ENCODE measurements at regions not wholly inside any gene's neighbourhood (a gene's known extent, or its start where the extent isn't known, plus 50 kb on each side); places are given as distances from the start of the nearest gene placed in this dataset.

DNA sequence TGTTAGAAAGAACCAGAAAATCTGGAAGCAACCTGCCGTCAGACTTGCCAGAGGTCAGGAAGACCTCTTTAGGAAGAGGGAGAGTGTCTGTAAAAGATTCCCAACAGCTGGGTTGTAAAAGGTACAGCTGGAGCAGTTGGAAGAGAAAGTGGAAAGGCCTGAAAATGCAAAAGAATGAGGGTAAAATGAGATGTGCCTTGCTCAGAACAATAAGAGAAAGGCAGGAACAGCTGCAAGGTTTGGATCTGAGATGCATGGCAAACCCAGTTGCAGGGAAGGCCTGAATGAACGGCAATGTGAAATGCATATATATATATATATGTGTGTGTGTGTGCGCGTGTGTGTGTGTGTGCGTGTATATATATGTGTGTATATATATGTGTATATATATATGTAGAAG lies 88.1 kb downstream of the ZIC1 start (continued):
- TF ChIP-seq CTCF (IDR thresholded peaks at IDR 0.05) (no peak), KDM1A (IDR thresholded peaks at IDR 0.05; ENCODE audit: low read depth) (no peak), ZSCAN20 (CRISPR knock-in tag; IDR thresholded peaks at IDR 0.05) (no peak), E2F6 (IDR thresholded peaks at IDR 0.05; ENCODE audit: borderline replicate concordance, low read depth) (no peak), POLR2A (IDR thresholded peaks at IDR 0.05; ENCODE audit: low read length) (no peak)

DNA sequence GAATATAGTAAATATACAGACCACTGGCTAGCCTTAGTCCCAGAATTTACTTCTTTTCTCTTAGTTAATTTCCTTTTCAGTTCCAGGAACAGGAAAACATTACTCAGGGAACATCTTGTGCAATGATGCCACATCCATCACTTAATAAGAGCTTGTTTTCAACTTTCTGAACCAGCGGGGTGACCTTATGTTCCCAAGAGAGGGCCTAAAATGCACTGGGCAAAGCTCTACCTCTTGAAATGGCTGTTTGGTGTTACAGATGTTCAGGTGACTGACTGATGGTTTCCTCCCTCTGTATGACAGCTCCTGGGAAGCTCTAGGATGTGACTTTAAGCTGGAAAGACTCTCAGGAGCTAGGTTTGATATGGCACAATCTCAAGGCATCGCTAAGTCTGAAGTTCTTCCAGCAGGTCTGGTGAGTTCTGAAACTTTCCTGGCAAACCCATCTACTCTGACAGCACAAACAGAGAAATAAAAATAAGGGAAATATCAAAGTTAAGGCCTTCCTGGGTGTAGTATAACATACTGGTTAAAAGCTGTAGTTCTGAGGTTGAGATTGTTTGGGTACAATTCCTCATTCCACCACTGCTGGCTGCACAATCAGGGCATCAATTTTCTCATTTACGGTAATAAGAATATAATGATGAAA lies 98.6 kb downstream of the ZIC1 start:
- Histone ChIP-seq H3K4me2 (no peak overlapping the region), H3K4me3 (no peak overlapping the region), H3K4me1 (no peaks in the 10 kb centered on the region), H3K9me3 (no peaks in the 10 kb centered on the region), H3K27ac (no peak overlapping the region)
- ChIA-PET CTCF (interaction anchor here (0.9 kb wide), 1 partner anchor 13 kb away, joined by 3 read pairs; no protein-coding TSS in a partner anchor), POLR2A (no interaction called here)
- ATAC-seq: no peak
- TF ChIP-seq ZFP36 (IDR thresholded peaks at IDR 0.05; ENCODE audit: borderline replicate concordance, partially characterized antibody) (no peak), POLR2AphosphoS2 (conservative IDR thresholded peaks at IDR 0.05; ENCODE audit: low read length) (no peak), CBX8 (IDR thresholded peaks at IDR 0.05) (no peak), HOXB13 (CRISPR knock-in tag; IDR thresholded peaks at IDR 0.05; ENCODE audit: low read depth) (no peak), CHD2 (IDR thresholded peaks at IDR 0.05; ENCODE audit: low read length, partially characterized antibody) (no peak), BHLHE40 (IDR thresholded peaks at IDR 0.05; ENCODE audit: low read depth, low read length) (no peak), RARB (CRISPR knock-in tag; IDR thresholded peaks at IDR 0.05) (no peak), E2F6 (IDR thresholded peaks at IDR 0.05; ENCODE audit: borderline replicate concordance, low read depth) (no peak), EP300 (IDR thresholded peaks at IDR 0.05) (no peak), RCOR1 (IDR thresholded peaks at IDR 0.05; ENCODE audit: low read depth, low read length) (no peak), EHMT2 (IDR thresholded peaks at IDR 0.05; ENCODE audit: low read depth) (no peak), RNF2 (IDR thresholded peaks at IDR 0.05; ENCODE audit: borderline replicate concordance, low read depth) (no peak)
- TF ChIP-seq, protein P1, sequence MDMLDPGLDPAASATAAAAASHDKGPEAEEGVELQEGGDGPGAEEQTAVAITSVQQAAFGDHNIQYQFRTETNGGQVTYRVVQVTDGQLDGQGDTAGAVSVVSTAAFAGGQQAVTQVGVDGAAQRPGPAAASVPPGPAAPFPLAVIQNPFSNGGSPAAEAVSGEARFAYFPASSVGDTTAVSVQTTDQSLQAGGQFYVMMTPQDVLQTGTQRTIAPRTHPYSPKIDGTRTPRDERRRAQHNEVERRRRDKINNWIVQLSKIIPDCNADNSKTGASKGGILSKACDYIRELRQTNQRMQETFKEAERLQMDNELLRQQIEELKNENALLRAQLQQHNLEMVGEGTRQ (IDR thresholded peaks at IDR 0.05): no peak
- WGBS (ENCODE audit: missing lambda C conversion rate): 52% methylated on average over 3 of the region's 3 CpGs
- no peak for DNase-seq (ENCODE audit: low read depth in 1 of 2, low spot score in 1 of 2)
- no peak for FAIRE-seq

DNA sequence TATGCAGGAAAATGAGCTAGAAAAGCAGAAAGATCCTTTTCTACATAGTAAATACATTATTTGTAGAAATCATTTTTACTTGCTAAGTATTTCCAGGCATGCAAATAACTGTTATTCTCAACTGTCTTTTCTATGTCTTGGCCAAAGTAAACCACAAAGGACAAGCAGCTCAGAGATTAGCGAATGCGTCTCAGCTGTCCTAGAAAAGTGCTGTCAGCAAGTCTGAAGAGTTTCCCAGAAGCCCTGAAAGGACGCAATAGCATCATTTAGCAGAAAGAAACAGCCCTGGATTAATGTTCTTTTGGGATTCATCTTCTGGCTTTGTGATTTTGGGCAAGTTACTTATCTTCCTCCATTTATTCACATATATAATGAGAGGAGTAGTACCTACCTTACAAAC lies 100.3 kb downstream of the ZIC1 start:
- POLR2A ChIA-PET: no interaction called here
- FAIRE-seq (no peak), DNase-seq (ENCODE audit: low read depth in 1 of 2, low spot score in 1 of 2) (no peak), ATAC-seq (no peak)
- H3K4me2 ChIP-seq: no peak overlapping the region
- H3K4me1 ChIP-seq: no peaks in the 10 kb centered on the region
- CTCF ChIA-PET: no interaction called here
- H3K9me3 ChIP-seq: no peaks in the 10 kb centered on the region
- WGBS (ENCODE audit: missing lambda C conversion rate): 50% methylated on average over 3 of the region's 3 CpGs
- no peak overlapping the region for H3K4me3 ChIP-seq
- no peak overlapping the region for H3K27ac ChIP-seq
- no peak for TF ChIP-seq POLR2A (IDR thresholded peaks at IDR 0.05; ENCODE audit: low read length)
- TF ChIP-seq FOSB (CRISPR knock-in tag; IDR thresholded peaks at IDR 0.05): no peak
- TF ChIP-seq PBX3 (IDR thresholded peaks at IDR 0.05): no peak
- TF ChIP-seq JUN (IDR thresholded peaks at IDR 0.05): no peak
- no peak for TF ChIP-seq HDAC2 (IDR thresholded peaks at IDR 0.05)
- no peak for TF ChIP-seq BHLHE40 (IDR thresholded peaks at IDR 0.05; ENCODE audit: low read depth, low read length)
- no peak for TF ChIP-seq PHF8 (IDR thresholded peaks at IDR 0.05; ENCODE audit: borderline replicate concordance, low read depth)
- TF ChIP-seq CEBPB (IDR thresholded peaks at IDR 0.05): no peak
- TF ChIP-seq EP300 (IDR thresholded peaks at IDR 0.05): no peak
- no peak for TF ChIP-seq KDM1A (IDR thresholded peaks at IDR 0.05; ENCODE audit: low read depth)
- no peak for TF ChIP-seq JUNB (IDR thresholded peaks at IDR 0.05)
- no peak for TF ChIP-seq TP53 (CRISPR knock-in tag; IDR thresholded peaks at IDR 0.05)
- TF ChIP-seq ELK1 (IDR thresholded peaks at IDR 0.05; ENCODE audit: low read depth, low read length): no peak
- TF ChIP-seq SMC3 (IDR thresholded peaks at IDR 0.05): no peak
